ENCODE measurements at regions not wholly inside any gene's neighbourhood (a gene's known extent, or its start where the extent isn't known, plus 50 kb on each side); places are given as distances from the start of the nearest gene placed in this dataset.
"Not testable (repeated sequence)": the region's sequence is repeated elsewhere in the genome, so short reads cannot be mapped to it uniquely, and the experiment has no call there.

DNA sequence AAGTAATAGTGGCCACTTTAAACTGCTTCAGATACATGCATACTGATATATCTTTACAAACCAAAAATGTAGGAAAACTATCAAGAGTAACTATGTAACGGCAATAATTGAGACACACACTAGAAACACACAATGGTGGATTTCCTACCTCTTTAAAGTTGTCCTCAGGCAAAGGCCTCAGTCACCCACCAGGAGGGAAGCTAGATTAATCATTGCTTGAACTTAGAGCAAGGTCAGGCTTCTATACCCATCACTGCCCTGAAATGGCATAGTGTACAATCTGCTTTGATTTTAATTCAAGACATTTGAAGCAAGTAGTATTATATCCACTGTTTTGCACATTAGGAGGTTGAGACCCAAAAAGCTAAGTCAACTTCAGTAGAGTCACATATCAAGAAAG lies 110.9 kb downstream of the AREG start:
- no peak overlapping the region for H3K4me3 ChIP-seq (ENCODE audit: low read length)
- TF ChIP-seq, protein P1, sequence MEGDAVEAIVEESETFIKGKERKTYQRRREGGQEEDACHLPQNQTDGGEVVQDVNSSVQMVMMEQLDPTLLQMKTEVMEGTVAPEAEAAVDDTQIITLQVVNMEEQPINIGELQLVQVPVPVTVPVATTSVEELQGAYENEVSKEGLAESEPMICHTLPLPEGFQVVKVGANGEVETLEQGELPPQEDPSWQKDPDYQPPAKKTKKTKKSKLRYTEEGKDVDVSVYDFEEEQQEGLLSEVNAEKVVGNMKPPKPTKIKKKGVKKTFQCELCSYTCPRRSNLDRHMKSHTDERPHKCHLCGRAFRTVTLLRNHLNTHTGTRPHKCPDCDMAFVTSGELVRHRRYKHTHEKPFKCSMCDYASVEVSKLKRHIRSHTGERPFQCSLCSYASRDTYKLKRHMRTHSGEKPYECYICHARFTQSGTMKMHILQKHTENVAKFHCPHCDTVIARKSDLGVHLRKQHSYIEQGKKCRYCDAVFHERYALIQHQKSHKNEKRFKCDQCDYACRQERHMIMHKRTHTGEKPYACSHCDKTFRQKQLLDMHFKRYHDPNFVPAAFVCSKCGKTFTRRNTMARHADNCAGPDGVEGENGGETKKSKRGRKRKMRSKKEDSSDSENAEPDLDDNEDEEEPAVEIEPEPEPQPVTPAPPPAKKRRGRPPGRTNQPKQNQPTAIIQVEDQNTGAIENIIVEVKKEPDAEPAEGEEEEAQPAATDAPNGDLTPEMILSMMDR (conservative IDR thresholded peaks at IDR 0.05; ENCODE audit: low read depth, low read length): no peak
- no peak for DNase-seq (ENCODE audit: low read depth)

DNA sequence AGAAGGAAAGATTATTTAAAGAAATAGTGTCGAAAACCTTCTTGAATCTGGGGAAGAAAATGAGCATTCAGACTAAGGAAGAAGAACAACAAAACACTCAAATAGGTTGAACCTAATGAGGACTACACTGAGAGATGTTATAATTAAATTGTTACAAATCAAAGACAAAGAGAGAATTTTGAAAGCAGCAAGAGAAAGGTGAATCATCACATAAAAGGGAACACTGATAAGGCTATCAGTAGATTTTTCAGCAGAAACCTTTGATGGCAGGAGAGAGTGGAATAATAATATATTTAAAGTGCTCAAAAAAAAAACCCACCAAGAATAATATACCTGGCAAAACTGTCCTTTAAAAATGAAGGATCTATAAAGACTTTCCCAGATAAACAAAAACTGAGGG lies 114.9 kb downstream of the AREG start:
- no peak overlapping the region for H3K4me3 ChIP-seq (ENCODE audit: low read length)
- TF ChIP-seq, protein P1 (conservative IDR thresholded peaks at IDR 0.05; ENCODE audit: low read depth, low read length): no peak
- no peak for DNase-seq (ENCODE audit: low read depth)

DNA sequence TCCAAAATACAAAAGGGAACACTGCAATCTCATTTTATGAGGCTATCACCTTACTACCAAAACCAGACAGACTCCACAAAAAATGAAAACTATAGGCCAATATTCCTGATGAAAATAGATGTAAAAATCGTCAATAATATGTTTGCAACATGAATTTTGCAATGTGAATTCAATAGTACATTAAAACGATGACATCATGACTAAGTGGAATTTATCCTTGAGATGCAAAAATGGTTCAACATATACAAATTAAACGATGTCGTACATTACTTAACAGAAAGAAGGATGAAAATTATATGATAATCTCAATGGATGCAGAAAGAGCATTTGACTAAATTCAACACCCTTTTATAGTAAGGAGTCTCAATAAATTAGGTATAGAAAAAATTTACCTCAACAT lies 123.0 kb downstream of the AREG start:
- no peak overlapping the region for H3K4me3 ChIP-seq (ENCODE audit: low read length)
- DNase-seq (ENCODE audit: low read depth): no peak
- TF ChIP-seq, protein P1 (conservative IDR thresholded peaks at IDR 0.05; ENCODE audit: low read depth, low read length): no peak

DNA sequence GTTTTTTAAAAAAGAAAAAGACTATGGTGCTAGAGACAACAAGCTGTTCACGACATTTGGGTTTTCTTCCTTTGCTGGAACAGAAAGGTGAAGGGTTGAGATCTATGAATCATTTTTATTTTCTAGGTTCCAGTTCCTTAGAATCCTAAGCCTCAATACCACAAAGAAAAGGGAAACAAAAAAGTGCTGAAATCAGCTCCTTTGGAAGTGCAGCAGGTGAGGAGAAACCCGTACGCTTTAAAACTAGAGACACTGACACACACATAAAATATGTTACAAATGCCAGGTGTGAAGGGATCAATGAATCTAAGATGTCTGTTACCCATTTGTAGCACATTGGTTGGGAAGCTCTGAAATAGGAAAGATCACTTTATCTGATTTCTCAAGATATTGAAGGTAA lies 125.2 kb downstream of the AREG start:
- TF ChIP-seq, protein P1 (conservative IDR thresholded peaks at IDR 0.05; ENCODE audit: low read depth, low read length): no peak
- DNase-seq (ENCODE audit: low read depth): no peak
- no peak overlapping the region for H3K4me3 ChIP-seq (ENCODE audit: low read length)

DNA sequence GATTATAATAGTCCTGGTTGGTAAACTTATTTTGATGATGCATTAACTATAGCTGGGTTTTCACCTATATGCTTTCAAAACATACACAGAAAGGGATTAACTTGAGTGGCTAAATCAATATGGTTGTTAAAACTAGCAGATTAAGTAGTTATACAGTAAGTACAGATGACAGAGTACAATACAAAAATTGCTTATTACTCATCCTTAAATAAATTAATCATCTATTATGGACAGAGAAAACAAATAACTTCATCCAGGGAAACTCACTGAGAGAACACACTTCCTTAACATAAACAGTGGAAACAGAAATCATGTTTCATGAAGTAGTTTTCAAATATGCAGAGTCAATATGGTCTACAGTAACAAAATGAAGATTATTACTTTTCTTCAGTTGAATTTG lies 133.4 kb downstream of the AREG start:
- TF ChIP-seq, protein P1 (conservative IDR thresholded peaks at IDR 0.05; ENCODE audit: low read depth, low read length): no peak
- no peak for DNase-seq (ENCODE audit: low read depth)
- no peak overlapping the region for H3K4me3 ChIP-seq (ENCODE audit: low read length)

DNA sequence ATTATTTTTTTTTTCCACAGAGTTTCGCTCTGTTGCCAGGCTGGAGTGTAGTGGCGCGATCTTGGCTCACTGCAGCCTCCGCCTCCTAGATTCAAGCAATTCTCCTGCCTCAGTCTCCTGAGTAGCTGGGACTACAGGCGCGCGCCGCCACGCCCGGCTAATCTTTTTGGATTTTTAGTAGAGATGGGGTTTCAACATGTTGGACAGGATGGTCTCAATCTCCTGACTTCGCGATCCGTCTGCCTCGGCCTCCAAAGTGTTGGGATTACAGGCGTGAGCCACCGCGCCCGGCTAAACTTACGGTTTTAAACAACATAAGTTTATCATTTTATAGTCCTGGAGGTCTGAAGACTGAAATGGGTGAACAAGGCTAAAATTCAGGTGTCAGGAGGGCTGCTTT lies 133.9 kb downstream of the AREG start:
- H3K4me3 ChIP-seq (ENCODE audit: low read length); DNase-seq (ENCODE audit: low read depth): not testable (repeated sequence)

DNA sequence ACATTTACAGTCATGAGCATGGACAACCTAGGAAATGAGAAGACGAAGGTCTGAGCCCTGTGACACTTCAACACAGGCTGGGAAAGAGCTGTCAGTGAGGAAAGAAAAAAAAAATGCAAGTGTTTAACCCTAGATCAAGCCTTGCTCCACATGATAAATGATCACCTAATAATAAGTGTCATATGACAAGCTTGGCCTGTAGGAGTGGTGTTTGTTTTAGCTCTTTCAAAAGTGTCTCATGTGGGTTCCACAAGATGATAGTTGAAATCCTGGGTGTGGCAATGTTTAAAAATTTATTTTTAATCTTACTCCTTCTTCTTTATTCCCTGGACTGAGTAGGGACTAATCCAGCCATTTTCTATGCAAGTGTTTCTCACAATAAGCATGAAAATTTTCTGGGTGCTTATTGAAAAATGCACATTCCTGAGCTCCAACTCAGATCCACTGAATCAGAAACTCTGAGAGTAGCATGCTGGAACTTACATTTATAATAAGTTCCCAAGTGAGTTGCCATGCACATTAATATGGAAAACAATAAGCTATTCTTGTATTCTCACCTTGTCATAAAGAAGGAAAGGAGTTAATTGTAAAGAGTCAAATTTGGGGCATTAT lies 138.3 kb downstream of the AREG start:
- H3K4me3 ChIP-seq (ENCODE audit: low read length): no peak overlapping the region
- DNase-seq (ENCODE audit: low read depth): peak; percentile 18
- TF ChIP-seq, protein P1 (conservative IDR thresholded peaks at IDR 0.05; ENCODE audit: low read depth, low read length): no peak

DNA sequence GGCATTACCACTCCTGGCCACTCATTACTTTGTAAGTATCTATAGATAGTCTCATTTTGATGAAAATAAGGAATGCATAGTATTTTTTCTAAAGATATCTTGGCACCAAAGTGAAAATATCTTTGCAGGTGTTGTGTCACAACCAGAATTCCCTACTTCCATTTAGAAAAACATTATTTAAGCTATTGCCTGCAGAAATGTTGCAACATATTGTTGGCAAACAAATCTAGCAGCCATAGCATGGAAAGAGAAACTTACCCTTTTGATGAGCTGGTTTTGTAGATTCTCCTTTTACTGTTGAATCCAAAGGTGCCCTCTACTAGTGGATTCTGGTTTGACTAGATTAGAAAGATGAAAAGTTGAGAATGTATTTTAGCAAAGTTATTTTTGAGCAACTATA lies 138.8 kb downstream of the AREG start:
- TF ChIP-seq, protein P1 (conservative IDR thresholded peaks at IDR 0.05; ENCODE audit: low read depth, low read length): no peak
- no peak overlapping the region for H3K4me3 ChIP-seq (ENCODE audit: low read length)
- no peak for DNase-seq (ENCODE audit: low read depth)

All from retinal pigment epithelial cell (primary cell).